RPMI7951 (cell line): ENCODE measurements at regions not wholly inside any gene's neighbourhood (a gene's known extent, or its start where the extent isn't known, plus 50 kb on each side); places are given as distances from the start of the nearest gene placed in this dataset.

ENCODE experiments used
- DNase-seq: peaks from one replicate; pipeline ENCODE4 v3.0.0-alpha.2; 2012; ENCODE audit warnings: low read depth

GRCh38 chr3:176795891-176796290 is 401.4 kb downstream of the TBL1XR1 start:
- no peak for DNase-seq

- DNase-seq: no peak
These were observed 402.9 kb downstream of the TBL1XR1 start for GRCh38 chr3:176794406-176794805.

GRCh38 chr3:176789947-176790346 is 407.3 kb downstream of the TBL1XR1 start:
- no peak for DNase-seq

- no peak for DNase-seq
These were observed 408.0 kb downstream of the TBL1XR1 start for GRCh38 chr3:176789281-176789705.

GRCh38 chr3:176787506-176787905 is 409.8 kb downstream of the TBL1XR1 start:
- DNase-seq: no peak

GRCh38 chr3:176785171-176785570 is 412.1 kb downstream of the TBL1XR1 start:
- DNase-seq: no peak

- DNase-seq: no peak
These were observed 416.5 kb downstream of the TBL1XR1 start for GRCh38 chr3:176780766-176781165.

GRCh38 chr3:176776622-176777175 is 420.6 kb downstream of the TBL1XR1 start:
- no peak for DNase-seq

- DNase-seq: no peak
These were observed 427.6 kb downstream of the TBL1XR1 start for GRCh38 chr3:176769547-176770190.

GRCh38 chr3:176767385-176767784 is 429.9 kb downstream of the TBL1XR1 start:
- DNase-seq: peak; percentile 1

GRCh38 chr3:176766862-176767261 is 430.4 kb downstream of the TBL1XR1 start:
- DNase-seq: no peak

GRCh38 chr3:176765382-176765900 is 431.8 kb downstream of the TBL1XR1 start:
- DNase-seq: no peak

GRCh38 chr3:176759815-176760506 is 437.3 kb downstream of the TBL1XR1 start:
- DNase-seq: no peak

GRCh38 chr3:176757429-176757828 is 439.9 kb downstream of the TBL1XR1 start:
- DNase-seq: no peak

GRCh38 chr3:176755977-176756376 is 441.3 kb downstream of the TBL1XR1 start:
- DNase-seq: no peak

GRCh38 chr3:176755552-176755951 is 441.7 kb downstream of the TBL1XR1 start:
- DNase-seq: no peak

GRCh38 chr3:176741664-176742047 is 455.6 kb downstream of the TBL1XR1 start:
- no peak for DNase-seq

- no peak for DNase-seq
These were observed 456.2 kb downstream of the TBL1XR1 start for GRCh38 chr3:176740906-176741663.

GRCh38 chr3:176739159-176739558 is 458.1 kb downstream of the TBL1XR1 start:
- no peak for DNase-seq

GRCh38 chr3:176737480-176738110 is 459.7 kb downstream of the TBL1XR1 start:
- no peak for DNase-seq

GRCh38 chr3:176734146-176734545 is 463.1 kb downstream of the TBL1XR1 start:
- DNase-seq: no peak

GRCh38 chr3:176724394-176724759 is 472.9 kb downstream of the TBL1XR1 start:
- DNase-seq: no peak
